Ishikawa (cell line): ENCODE measurements at regions not wholly inside any gene's neighbourhood (a gene's known extent, or its start where the extent isn't known, plus 50 kb on each side); places are given as distances from the start of the nearest gene placed in this dataset.

ENCODE experiments used
- CEBPB ChIP-seq: IDR thresholded peaks from 2 replicates; pipeline ENCODE4 v1.6.1; 2012
- CREB1 ChIP-seq: IDR thresholded peaks from 2 replicates; pipeline ENCODE4 v1.6.1; 2012; ENCODE audit warnings: low read depth
- EGR1 ChIP-seq: IDR thresholded peaks from 2 replicates; pipeline ENCODE4 v1.6.1; 2012
- EP300 ChIP-seq: IDR thresholded peaks from 2 replicates; pipeline ENCODE4 v1.6.1; 2012; ENCODE audit warnings: borderline replicate concordance
- FOXM1 ChIP-seq: IDR thresholded peaks from 2 replicates; pipeline ENCODE4 v1.6.1; 2012; ENCODE audit warnings: low read depth, borderline replicate concordance
- NFIC ChIP-seq: IDR thresholded peaks from 2 replicates; pipeline ENCODE4 v1.6.1; 2012
- RAD21 ChIP-seq: IDR thresholded peaks from 2 replicates; pipeline ENCODE4 v1.6.1; 2012; ENCODE audit warnings: low read depth
- TAF1 ChIP-seq: IDR thresholded peaks from 2 replicates; pipeline ENCODE4 v1.6.1; 2012; ENCODE audit warnings: low read depth, mild to moderate bottlenecking
- TEAD4 ChIP-seq: IDR thresholded peaks from 2 replicates; pipeline ENCODE4 v1.6.1; 2012
- YY1 ChIP-seq: IDR thresholded peaks from 2 replicates; pipeline ENCODE4 v1.6.1; 2012; ENCODE audit warnings: low read depth
- ZBTB7A ChIP-seq: IDR thresholded peaks from 2 replicates; pipeline ENCODE4 v1.6.1; 2012; ENCODE audit warnings: low read depth
- TF ChIP-seq, protein P1 (sequence below): IDR thresholded peaks from 2 replicates; pipeline ENCODE4 v1.6.1; 2012
- TF ChIP-seq, protein P2 (sequence below): IDR thresholded peaks from 2 replicates; pipeline ENCODE4 v1.6.1; 2012; ENCODE audit warnings: low read depth, mild to moderate bottlenecking
- TF ChIP-seq, protein P3 (sequence below): IDR thresholded peaks from 2 replicates; pipeline ENCODE4 v1.6.1; 2012

DNA sequence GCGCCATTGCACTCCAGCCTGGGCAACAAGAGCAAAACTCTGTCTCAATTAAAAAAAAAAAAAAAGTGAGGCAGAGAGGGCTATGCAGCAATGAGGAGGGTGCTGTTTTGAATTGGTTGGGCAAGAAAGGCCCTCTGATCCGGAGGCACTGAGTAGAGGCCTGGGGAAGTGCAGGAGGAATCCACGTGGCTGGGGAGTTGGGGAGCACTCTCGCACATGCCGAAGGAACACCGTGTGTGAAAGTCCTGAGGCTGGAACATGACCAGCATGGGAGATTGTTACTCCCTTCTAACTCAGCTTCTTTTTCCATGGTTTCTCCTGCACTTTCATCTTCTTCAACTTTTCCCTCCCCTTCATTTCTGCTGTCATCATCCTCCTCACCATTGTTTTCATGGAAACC lies 347.9 kb upstream of the HS6ST1 start:
- TF ChIP-seq CREB1 (no peak), NFIC (no peak), TEAD4 (no peak), TAF1 (no peak), ZBTB7A (no peak), EP300 (no peak), FOXM1 (no peak)
- TF ChIP-seq, protein P1, sequence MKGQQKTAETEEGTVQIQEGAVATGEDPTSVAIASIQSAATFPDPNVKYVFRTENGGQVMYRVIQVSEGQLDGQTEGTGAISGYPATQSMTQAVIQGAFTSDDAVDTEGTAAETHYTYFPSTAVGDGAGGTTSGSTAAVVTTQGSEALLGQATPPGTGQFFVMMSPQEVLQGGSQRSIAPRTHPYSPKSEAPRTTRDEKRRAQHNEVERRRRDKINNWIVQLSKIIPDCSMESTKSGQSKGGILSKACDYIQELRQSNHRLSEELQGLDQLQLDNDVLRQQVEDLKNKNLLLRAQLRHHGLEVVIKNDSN = no peak

DNA sequence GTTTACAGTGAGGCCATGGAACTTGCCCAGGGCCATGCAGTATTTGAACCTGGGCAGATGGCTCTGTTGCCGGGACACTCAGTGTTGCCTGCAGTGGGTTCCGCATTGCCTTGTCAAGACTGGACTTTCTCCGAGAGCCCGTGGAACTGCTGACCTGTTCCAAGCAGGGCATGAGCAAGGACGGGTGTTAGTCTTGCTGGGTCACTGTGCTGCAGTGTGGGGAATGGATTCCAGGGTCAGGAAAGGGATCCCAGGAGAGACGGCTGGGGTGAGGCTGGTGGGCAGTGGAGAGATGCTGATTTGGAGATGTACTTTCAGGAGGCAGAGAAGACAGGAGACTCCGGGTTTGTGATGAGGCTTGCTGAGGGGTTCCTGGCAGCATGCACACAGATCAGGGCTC lies 348.7 kb upstream of the HS6ST1 start:
- TF ChIP-seq ZBTB7A (no peak), CREB1 (no peak), EGR1 (no peak), TEAD4 (no peak), CEBPB (no peak), NFIC (no peak), EP300 (no peak), RAD21 (no peak)
- TF ChIP-seq, protein P2, sequence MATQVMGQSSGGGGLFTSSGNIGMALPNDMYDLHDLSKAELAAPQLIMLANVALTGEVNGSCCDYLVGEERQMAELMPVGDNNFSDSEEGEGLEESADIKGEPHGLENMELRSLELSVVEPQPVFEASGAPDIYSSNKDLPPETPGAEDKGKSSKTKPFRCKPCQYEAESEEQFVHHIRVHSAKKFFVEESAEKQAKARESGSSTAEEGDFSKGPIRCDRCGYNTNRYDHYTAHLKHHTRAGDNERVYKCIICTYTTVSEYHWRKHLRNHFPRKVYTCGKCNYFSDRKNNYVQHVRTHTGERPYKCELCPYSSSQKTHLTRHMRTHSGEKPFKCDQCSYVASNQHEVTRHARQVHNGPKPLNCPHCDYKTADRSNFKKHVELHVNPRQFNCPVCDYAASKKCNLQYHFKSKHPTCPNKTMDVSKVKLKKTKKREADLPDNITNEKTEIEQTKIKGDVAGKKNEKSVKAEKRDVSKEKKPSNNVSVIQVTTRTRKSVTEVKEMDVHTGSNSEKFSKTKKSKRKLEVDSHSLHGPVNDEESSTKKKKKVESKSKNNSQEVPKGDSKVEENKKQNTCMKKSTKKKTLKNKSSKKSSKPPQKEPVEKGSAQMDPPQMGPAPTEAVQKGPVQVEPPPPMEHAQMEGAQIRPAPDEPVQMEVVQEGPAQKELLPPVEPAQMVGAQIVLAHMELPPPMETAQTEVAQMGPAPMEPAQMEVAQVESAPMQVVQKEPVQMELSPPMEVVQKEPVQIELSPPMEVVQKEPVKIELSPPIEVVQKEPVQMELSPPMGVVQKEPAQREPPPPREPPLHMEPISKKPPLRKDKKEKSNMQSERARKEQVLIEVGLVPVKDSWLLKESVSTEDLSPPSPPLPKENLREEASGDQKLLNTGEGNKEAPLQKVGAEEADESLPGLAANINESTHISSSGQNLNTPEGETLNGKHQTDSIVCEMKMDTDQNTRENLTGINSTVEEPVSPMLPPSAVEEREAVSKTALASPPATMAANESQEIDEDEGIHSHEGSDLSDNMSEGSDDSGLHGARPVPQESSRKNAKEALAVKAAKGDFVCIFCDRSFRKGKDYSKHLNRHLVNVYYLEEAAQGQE = no peak
- TF ChIP-seq, protein P3, sequence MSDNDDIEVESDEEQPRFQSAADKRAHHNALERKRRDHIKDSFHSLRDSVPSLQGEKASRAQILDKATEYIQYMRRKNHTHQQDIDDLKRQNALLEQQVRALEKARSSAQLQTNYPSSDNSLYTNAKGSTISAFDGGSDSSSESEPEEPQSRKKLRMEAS = no peak
- TF ChIP-seq, protein P1 = no peak

DNA sequence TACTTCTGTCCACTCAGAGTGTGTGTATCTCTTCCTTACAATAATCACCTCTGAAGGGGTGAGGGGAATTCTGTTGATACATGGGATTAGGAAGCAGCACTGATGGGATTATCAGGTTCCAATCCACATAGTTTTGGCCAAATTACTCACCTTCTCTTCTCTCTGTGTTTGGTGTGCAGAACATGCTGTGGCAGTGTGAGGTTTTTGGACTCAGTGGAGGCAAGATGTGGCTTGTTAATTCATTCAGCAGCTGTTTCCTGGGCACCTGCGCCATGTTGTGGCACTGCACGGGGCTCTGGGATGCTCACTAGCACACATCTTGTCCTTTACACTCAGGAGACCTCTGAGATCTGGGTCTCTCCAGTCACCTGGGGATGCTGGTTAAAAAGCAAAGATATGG lies 350.3 kb upstream of the HS6ST1 start:
- TF ChIP-seq, protein P3 = no peak
- no peak for TF ChIP-seq TEAD4
- TF ChIP-seq EGR1 = no peak
- TF ChIP-seq, protein P1 = no peak

DNA sequence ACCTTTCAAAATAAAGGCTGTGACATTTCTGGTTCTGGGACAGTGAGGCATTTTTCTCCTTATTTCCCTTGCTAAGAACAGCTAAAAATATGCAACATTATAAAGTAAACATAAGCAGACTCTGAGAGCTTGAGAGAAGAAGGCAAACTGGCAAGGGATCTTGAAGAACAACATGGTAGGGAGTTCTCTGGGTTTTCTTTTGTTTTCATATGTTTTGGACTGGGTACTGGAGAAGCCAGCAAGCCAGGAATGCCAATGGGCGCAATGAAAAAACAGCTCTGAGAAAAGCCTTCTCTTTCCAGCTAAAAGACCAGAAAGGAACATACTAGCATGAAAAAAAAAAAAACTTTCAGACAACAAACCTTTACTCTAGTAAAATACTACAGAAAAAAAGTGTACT lies 351.4 kb upstream of the HS6ST1 start:
- TF ChIP-seq, protein P2 = no peak
- TF ChIP-seq FOXM1 (no peak), RAD21 (no peak), EP300 (no peak), CEBPB (no peak), EGR1 (no peak), TEAD4 (no peak), ZBTB7A (no peak)

DNA sequence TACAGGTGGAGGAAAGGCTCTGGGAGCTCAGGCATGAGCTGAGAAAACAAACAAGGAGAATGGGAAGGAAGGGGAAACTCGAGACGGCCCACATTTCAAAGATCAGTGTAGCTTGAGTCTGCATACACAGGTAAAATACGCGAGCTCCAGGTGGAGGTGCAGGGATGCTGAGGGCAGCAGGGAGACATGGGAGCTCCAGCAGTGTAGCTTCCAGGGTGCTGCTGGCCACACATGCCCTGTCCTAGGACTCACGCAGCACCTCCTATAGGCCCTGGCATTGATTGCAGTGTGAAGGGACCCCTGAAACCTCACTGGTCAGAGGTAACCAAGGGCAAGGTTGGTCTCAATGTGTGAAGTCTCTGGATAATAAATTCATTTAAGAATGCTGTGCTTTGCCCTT lies 362.8 kb upstream of the HS6ST1 start:
- TF ChIP-seq RAD21 = peak; percentile 49; the same call in 1 of the 2 replicates
- TF ChIP-seq, protein P3 = no peak

DNA sequence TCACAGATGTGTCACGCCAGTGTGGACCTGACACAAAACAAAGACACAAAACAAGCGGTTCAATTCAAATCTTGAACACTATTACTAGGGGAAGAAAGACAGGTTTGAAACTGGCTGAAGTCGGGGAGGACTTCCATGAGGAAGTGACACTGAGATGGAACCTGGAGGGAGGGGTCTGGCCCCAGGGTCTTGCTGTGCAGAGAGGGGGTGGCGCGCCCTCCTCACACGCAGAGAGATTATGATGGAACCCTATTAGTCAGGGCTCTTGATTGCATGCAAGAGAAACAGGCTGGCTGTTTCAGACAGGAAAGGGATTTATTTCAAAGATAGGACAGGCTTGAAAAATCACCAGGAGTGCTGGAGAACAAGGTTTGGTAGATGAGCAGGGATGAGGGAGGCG lies 363.6 kb upstream of the HS6ST1 start:
- no peak for TF ChIP-seq FOXM1
- TF ChIP-seq, protein P1 = no peak
- no peak for TF ChIP-seq TEAD4
- TF ChIP-seq YY1 = no peak
- TF ChIP-seq, protein P2 = no peak
- TF ChIP-seq CREB1 = no peak
- no peak for TF ChIP-seq EP300
- TF ChIP-seq CEBPB = no peak
